ENCODE measurements at regions not wholly inside any gene's neighbourhood (a gene's known extent, or its start where the extent isn't known, plus 50 kb on each side); places are given as distances from the start of the nearest gene placed in this dataset.
"Not testable (repeated sequence)": the region's sequence is repeated elsewhere in the genome, so short reads cannot be mapped to it uniquely, and the experiment has no call there.

GRCh38 chr12:78331753-78332152 lies 501.1 kb downstream of the NAV3 start:
- DNase-seq (ENCODE audit: low spot score) (no peak), FAIRE-seq (no peak)

- FAIRE-seq (no peak), DNase-seq (ENCODE audit: low spot score) (no peak)
Measured at GRCh38 chr12:78338054-78338785, 507.5 kb downstream of the NAV3 start.

GRCh38 chr12:78340406-78340805 lies 509.7 kb downstream of the NAV3 start:
- no peak for FAIRE-seq
- no peak for DNase-seq (ENCODE audit: low spot score)

- DNase-seq (ENCODE audit: low spot score) (no peak), FAIRE-seq (no peak)
Measured at GRCh38 chr12:78343657-78344056, 513.0 kb downstream of the NAV3 start.

GRCh38 chr12:78359520-78359919 lies 505.1 kb upstream of the SYT1 start:
- no peak for FAIRE-seq
- DNase-seq (ENCODE audit: low spot score), result no peak

GRCh38 chr12:78361683-78362082 lies 502.9 kb upstream of the SYT1 start:
- no peak for FAIRE-seq

GRCh38 chr12:78371284-78371683 lies 493.3 kb upstream of the SYT1 start:
- no peak for FAIRE-seq
- DNase-seq (ENCODE audit: low spot score), result no peak

More at GRCh38 chr12:78361683-78362082, 502.9 kb upstream of the SYT1 start:
- DNase-seq (ENCODE audit: low spot score), result no peak

- DNase-seq (ENCODE audit: low spot score), result no peak
- no peak for FAIRE-seq
Measured at GRCh38 chr12:78375461-78375860, 489.1 kb upstream of the SYT1 start.

- no peak for DNase-seq (ENCODE audit: low spot score)
- FAIRE-seq, result no peak
Measured at GRCh38 chr12:78376257-78376656, 488.3 kb upstream of the SYT1 start.

GRCh38 chr12:78379065-78379464 lies 485.5 kb upstream of the SYT1 start:
- not testable (repeated sequence) for FAIRE-seq; DNase-seq (ENCODE audit: low spot score)

- DNase-seq (ENCODE audit: low spot score), result no peak
- no peak for FAIRE-seq
Measured at GRCh38 chr12:78383414-78383813, 481.2 kb upstream of the SYT1 start.

GRCh38 chr12:78384541-78384940 lies 480.0 kb upstream of the SYT1 start:
- no peak for DNase-seq (ENCODE audit: low spot score)
- FAIRE-seq, result no peak

- FAIRE-seq, result no peak
- DNase-seq (ENCODE audit: low spot score), result no peak
Measured at GRCh38 chr12:78385541-78385940, 479.0 kb upstream of the SYT1 start.

GRCh38 chr12:78386871-78387270 lies 477.7 kb upstream of the SYT1 start:
- no peak for FAIRE-seq

GRCh38 chr12:78387721-78388120 lies 476.9 kb upstream of the SYT1 start:
- DNase-seq (ENCODE audit: low spot score) (no peak), FAIRE-seq (no peak)

More at GRCh38 chr12:78386871-78387270, 477.7 kb upstream of the SYT1 start:
- DNase-seq (ENCODE audit: low spot score), result no peak

GRCh38 chr12:78388461-78388860 lies 476.1 kb upstream of the SYT1 start:
- no peak for FAIRE-seq
- DNase-seq (ENCODE audit: low spot score), result no peak

GRCh38 chr12:78390920-78391319 lies 473.7 kb upstream of the SYT1 start:
- no peak for FAIRE-seq
- DNase-seq (ENCODE audit: low spot score), result no peak

GRCh38 chr12:78392918-78393317 lies 471.7 kb upstream of the SYT1 start:
- FAIRE-seq, result no peak
- no peak for DNase-seq (ENCODE audit: low spot score)

- DNase-seq (ENCODE audit: low spot score) (no peak), FAIRE-seq (no peak)
Measured at GRCh38 chr12:78395961-78396360, 468.6 kb upstream of the SYT1 start.

GRCh38 chr12:78396538-78396937 lies 468.0 kb upstream of the SYT1 start:
- FAIRE-seq, result no peak
- DNase-seq (ENCODE audit: low spot score), result no peak

- FAIRE-seq, result no peak
- no peak for DNase-seq (ENCODE audit: low spot score)
Measured at GRCh38 chr12:78398750-78399149, 465.8 kb upstream of the SYT1 start.

GRCh38 chr12:78402366-78403134 lies 462.0 kb upstream of the SYT1 start:
- FAIRE-seq (no peak), DNase-seq (ENCODE audit: low spot score) (no peak)

GRCh38 chr12:78403136-78403535 lies 461.4 kb upstream of the SYT1 start:
- DNase-seq (ENCODE audit: low spot score) (peak; percentile 31), FAIRE-seq (no peak)
